Suprapubic skin (tissue), 3 donors: ENCODE measurements at regions not wholly inside any gene's neighbourhood (a gene's known extent, or its start where the extent isn't known, plus 50 kb on each side); places are given as distances from the start of the nearest gene placed in this dataset.

Experiments used
- CTCF ChIP-seq, 2 donors: fragments of 200-600 bp in 1 of 2; fragments of 450-650 bp in 1 of 2; sonication (generic) in 1 of 2; IDR thresholded peaks; one replicate each; pipeline ENCODE4 v1.5.1; 2016 to 2019; ENCODE audit warnings: antibody characterized with exemption in 2 of 2, mild to moderate bottlenecking in 1 of 2, moderate library complexity in 1 of 2
- POLR2AphosphoS5 ChIP-seq, 3 donors: sonication (generic); formaldehyde crosslinking; IDR thresholded peaks; one replicate each; pipeline ENCODE4 v1.6.1; 2017; ENCODE audit warnings: antibody characterized with exemption in 3 of 3

DNA sequence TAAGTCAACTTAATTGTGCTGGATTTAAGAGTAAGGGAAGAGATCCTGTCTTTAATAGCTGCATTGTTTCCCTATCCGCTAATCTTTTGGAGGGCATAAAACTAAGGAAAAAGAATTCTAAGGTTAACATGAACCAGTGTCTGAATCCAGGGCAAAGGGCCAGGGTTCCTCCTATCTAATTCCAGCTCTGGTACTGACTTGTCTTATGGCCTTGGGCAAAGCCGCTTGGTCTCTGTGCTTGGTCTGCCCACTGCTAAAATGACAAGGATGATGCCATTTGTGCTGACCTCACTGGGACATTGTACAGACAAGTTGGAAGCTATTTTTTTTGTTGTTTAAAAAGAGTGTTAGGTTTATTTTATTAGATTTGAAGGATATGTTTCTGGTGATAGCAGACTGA is 334.7 kb upstream of the PIK3R1 start:
- no peak for TF ChIP-seq CTCF (IDR thresholded peaks at IDR 0.05)
- no peak for TF ChIP-seq POLR2AphosphoS5 (IDR thresholded peaks at IDR 0.05)
